Naive thymus-derived CD8-positive, alpha-beta T cell (primary cell): ENCODE measurements at regions not wholly inside any gene's neighbourhood (a gene's known extent, or its start where the extent isn't known, plus 50 kb on each side); places are given as distances from the start of the nearest gene placed in this dataset.
A peak's percentile ranks its signal among the peaks of the same experiment; 100 is the strongest.

Experiments used
- ATAC-seq, 2 donors: fragments of 150-1000 bp; cut with Tn5 transposase in 1 of 2; sonication (Bioruptor Pico), chemical (Tn5 transposase) in 1 of 2; 1 replicate in 1 of 2; 2 replicates in 1 of 2; pipeline ENCODE4 v1.10.0; 2021; ENCODE audit warnings: mild to moderate bottlenecking in 2 of 2, moderate library complexity in 2 of 2
- POLR2A ChIA-PET: fragments of 350-600 bp; sonication (Branson Sonifier 250); formaldehyde crosslinking; loops from one replicate; lab custom pipeline; 2021; ENCODE audit warnings: antibody characterized with exemption; lab: Charles Lee
- DNase-seq, 10 donors: peaks; one replicate each; pipeline versions ENCODE4 v3.0.0 to v3.0.0-alpha.2; 2020 to 2022
- H3K27ac Mint-ChIP-seq, 10 donors: one replicate each; pipeline ENCODE4 v1.8.0; 2020 to 2022; ENCODE audit warnings: mild to moderate bottlenecking in 10 of 10, mixed read lengths in 10 of 10, moderate library complexity in 4 of 10, inconsistent platforms in 1 of 10
- H3K27me3 Mint-ChIP-seq, 5 donors: one replicate each; pipeline ENCODE4 v1.8.0; 2021 to 2022; ENCODE audit warnings: mixed read lengths in 5 of 5
- H3K36me3 Mint-ChIP-seq, 3 donors: one replicate each; pipeline ENCODE4 v1.8.0; 2020 to 2022; ENCODE audit warnings: mixed read lengths in 3 of 3, mild to moderate bottlenecking in 2 of 3, inconsistent platforms in 1 of 3
- H3K4me1 Mint-ChIP-seq, 4 donors: one replicate each; pipeline ENCODE4 v1.8.0; 2021 to 2022; ENCODE audit warnings: mixed read lengths in 4 of 4
- H3K4me3 Mint-ChIP-seq, 10 donors: one replicate each; pipeline ENCODE4 v1.8.0; 2020 to 2022; ENCODE audit warnings: mild to moderate bottlenecking in 10 of 10, mixed read lengths in 10 of 10, moderate library complexity in 6 of 10, inconsistent platforms in 1 of 10
- H3K9me3 Mint-ChIP-seq, 9 donors: one replicate each; pipeline ENCODE4 v1.8.0; 2020 to 2022; ENCODE audit warnings: mixed read lengths in 9 of 9, mild to moderate bottlenecking in 3 of 9, inconsistent platforms in 1 of 9, moderate library complexity in 1 of 9

DNA sequence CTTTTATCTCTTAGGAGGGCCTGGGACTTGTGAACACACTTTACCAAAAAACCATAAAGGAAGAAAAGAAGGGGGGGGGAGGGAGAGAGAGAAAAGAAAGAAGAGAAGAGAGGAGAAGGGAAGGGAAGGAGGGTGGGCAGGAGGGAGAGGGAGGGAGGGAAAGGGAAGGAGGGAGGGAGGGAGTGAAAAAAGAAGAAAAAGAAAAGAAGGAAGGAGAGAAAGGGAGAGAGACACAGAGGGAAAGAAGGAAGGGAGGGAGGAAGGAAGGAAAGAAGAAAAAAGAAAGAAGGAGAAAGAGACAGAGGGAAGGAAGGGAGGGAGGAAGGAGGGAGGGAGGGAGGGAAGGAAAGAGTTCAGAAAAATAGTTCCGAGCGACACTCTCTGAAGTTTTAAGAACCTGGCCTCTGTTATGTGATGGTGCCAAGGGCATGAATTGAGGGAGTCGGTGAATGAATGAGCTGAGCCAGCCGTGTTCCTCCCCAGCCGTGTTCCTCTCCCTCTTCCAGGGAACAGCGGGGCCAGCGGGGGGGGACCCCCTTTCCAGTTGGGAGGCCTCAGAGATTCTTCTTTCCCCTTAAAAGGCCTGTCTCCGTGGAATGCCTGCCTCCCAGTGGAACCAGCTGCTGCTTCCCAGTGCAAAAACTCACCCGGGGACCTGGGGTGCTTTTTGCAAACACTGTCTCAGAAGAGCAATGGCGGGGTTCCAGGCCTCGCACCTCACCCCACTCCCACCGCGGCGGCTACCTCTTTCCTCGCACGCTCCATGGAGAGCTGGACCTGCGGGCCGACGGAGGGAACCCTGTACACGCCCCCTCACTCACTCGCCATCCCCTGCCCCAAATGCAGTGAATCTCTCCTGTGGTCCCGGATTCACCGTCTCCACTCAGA lies 84.1 kb downstream of the FOXL3 start:
- Mint-ChIP-seq H3K4me3 (no peak overlapping the region), H3K36me3 (no peaks in the 10 kb centered on the region), H3K9me3 (no peaks in the 10 kb centered on the region), H3K4me1 (peaks cover 5 to 8% (median 7%) of the 10 kb centered on the region in 4 donors), H3K27me3 (no peaks in the 10 kb centered on the region), H3K27ac (no peak overlapping the region)
- DNase-seq (peak in 1 of 10 donors; percentile 14), ATAC-seq (no peak)
- POLR2A ChIA-PET = interaction anchor here (1.0 kb wide), 1 partner anchor 11 kb away, joined by 4 read pairs; no protein-coding TSS in a partner anchor

- Mint-ChIP-seq H3K27ac (peak overlapping the region in 1 of 10 donors; percentile 27), H3K9me3 (no peaks in the 10 kb centered on the region), H3K4me1 (peaks cover 7 to 8% (median 7%) of the 10 kb centered on the region in 4 donors), H3K36me3 (no peaks in the 10 kb centered on the region), H3K27me3 (no peaks in the 10 kb centered on the region), H3K4me3 (no peak overlapping the region)
- ATAC-seq (no peak), DNase-seq (peak in 2 of 10 donors; percentile 15 to 28)
- POLR2A ChIA-PET = interaction anchor here (1.0 kb wide), 1 partner anchor 12 kb away, joined by 4 read pairs; no protein-coding TSS in a partner anchor
These were observed 84.8 kb downstream of the FOXL3 start for GRCh38 chr7:374706-375311.

DNA sequence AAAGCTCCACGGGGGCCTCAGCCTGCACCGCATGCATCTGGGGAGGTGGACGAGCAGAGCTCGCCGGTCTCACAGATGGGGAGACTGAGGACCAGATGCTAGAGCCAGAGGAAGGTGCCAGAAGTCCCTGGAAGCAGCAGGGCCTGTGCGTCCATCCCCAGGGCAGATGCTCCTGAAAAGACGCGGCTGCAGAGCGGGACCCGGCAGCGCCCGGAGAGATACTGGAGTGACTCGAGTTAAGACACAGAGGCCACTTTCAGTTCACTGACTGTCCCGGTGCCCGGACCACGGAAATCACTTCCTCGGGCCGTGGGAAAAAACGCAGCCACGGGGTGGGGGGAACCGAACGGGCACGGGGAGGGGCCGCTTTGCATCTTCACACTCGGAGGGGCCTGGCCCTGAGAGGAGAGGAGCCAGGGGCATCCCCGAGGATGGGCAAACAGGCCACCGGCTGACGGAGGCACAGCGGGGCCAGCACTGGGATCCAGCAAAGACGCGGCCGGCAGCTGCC lies 85.4 kb downstream of the FOXL3 start:
- POLR2A ChIA-PET = interaction anchor here (1.0 kb wide), 1 partner anchor 13 kb away, joined by 4 read pairs; no protein-coding TSS in a partner anchor
- DNase-seq (peak in 3 of 10 donors; percentile 2 to 26 (median 14)), ATAC-seq (no peak)
- H3K36me3 Mint-ChIP-seq = no peaks in the 10 kb centered on the region
- no peaks in the 10 kb centered on the region for H3K27me3 Mint-ChIP-seq
- H3K9me3 Mint-ChIP-seq = no peaks in the 10 kb centered on the region
- H3K4me3 Mint-ChIP-seq = no peak overlapping the region
- peaks cover 9 to 13% (median 11%) of the 10 kb centered on the region in 4 donors for H3K4me1 Mint-ChIP-seq
- H3K27ac Mint-ChIP-seq = peak overlapping the region in 2 of 10 donors; percentile 27 to 34

DNA sequence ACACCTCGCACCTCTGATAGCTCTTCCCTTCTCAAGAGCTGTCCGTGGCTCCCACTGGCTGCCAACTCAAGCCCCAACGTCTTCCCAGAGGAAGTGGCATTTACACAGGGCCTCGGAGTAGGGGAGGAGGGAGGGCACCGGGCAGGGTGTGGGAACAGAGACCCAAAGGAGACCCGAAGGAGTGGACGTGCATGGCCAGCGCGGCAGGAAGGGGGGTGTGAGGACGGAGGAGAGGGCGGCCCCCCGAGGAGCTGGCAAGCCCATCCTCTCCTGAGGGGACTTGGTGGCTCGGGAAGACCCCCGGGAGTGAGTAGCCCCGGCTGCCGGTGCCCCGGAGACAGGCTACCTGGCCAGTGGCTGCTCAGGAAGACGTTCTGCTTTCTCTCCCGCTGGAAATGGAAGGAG lies 85.9 kb downstream of the FOXL3 start:
- ATAC-seq (no peak), DNase-seq (peak in 2 of 10 donors; percentile 16 to 53)
- no peak overlapping the region for H3K4me3 Mint-ChIP-seq
- peak overlapping the region in 1 of 10 donors; percentile 34 for H3K27ac Mint-ChIP-seq
- no peaks in the 10 kb centered on the region for H3K27me3 Mint-ChIP-seq
- H3K4me1 Mint-ChIP-seq = peaks cover 9 to 18% (median 13%) of the 10 kb centered on the region in 4 donors
- no peaks in the 10 kb centered on the region for H3K9me3 Mint-ChIP-seq
- POLR2A ChIA-PET = interaction anchor here (0.8 kb wide), 1 partner anchor 10 kb away, joined by 3 read pairs; no protein-coding TSS in a partner anchor
- no peaks in the 10 kb centered on the region for H3K36me3 Mint-ChIP-seq

DNA sequence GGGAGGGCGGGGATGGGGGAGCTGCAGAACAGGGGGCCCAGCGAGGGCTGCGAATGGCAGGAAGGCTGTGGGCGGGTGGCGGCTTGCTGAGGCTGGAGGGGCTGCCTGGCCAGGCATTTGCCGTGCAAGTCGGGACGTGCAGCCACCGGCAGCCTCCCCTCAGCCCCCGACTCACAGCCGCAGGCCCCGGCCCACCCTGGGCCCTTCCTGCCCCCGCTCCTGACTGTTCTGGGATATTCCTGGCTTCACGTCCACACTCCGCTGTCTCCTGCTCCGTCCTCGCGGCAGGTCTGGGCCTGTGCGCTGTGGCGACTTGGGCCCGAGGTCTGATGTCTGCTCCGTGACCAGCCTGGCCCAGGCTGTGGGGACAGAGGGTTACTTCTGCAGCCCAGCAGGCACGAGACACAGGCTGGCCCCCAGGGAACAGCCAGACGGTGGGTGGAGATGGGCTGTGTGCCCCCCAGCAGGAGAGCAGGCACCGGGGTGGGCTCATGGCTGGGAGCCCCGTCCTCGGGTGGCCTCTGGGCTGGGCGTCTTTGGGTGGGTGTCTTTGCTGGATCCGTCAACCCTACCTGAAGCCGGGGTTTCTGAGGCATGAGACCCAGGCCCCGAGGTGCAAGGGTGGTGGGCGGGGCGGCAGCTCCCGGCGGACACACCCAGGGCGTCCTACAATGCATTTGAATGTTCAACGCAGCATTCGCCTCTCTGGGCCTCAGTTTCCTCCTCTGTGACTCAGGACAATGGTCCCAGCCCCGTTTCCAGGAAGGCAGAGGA lies 86.5 kb downstream of the FOXL3 start:
- no peak for ATAC-seq
- H3K27ac Mint-ChIP-seq = no peak overlapping the region

DNA sequence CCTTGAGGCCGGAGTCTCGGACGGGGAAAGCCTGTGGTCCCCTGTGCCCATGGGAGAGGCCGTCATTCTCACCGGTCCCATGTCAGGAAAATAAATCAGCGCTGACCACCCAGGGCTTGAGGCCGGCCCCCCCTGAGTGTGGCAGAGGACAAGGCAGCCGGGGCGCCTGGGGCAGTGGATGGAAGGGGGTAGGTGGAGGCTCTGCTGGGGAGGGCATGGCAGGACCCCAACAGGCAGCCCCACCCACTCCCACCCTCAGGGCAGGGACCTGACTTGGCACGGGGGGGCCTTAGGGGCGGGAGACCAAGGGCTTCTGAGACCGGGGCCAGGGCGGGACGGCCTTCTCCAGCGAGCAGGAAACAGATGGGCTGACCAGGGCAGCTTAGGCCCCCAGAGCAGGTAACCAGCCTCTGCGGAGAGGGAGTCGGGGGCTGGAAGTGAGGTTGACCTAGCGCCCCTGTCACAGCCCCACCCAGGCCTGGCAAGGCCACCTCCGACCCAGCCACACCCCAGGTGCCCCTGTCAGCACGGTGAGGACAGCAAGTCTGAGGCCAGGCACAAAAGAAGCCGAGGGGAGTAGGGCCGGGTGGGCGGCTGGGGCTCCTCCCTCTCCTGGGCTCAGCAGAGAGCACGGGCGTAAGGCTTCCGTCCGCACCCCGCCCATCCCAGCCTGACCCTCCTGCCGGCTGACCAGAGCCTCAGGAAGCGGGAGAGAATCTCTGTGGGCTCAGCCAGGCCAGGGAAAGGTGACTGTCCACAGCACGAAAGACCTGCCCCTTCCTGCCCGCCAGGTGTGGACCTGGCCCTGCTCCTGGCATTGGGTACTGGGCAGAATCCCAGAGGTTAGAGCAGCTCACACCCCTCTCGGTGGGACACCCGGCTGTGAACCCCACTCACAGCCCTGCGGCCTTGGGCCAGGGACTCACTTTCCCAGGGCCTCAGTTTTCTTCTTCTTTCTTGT lies 87.4 kb downstream of the FOXL3 start:
- no peaks in the 10 kb centered on the region for H3K36me3 Mint-ChIP-seq
- H3K4me3 Mint-ChIP-seq = no peak overlapping the region
- H3K27ac Mint-ChIP-seq = peak overlapping the region in 1 of 10 donors; percentile 16
- no peaks in the 10 kb centered on the region for H3K27me3 Mint-ChIP-seq
- POLR2A ChIA-PET = interaction anchor here (1.4 kb wide), 1 partner anchor 26 kb away, joined by 3 read pairs; no protein-coding TSS in a partner anchor
- H3K4me1 Mint-ChIP-seq = peaks cover 20 to 32% (median 27%) of the 10 kb centered on the region in 4 donors
- ATAC-seq (no peak), DNase-seq (peak in 3 of 10 donors; percentile 2 to 59 (median 17))
- H3K9me3 Mint-ChIP-seq = peaks cover 0 to 3% (median 0%) of the 10 kb centered on the region in 9 donors

More for the DNA sequence above, 86.5 kb downstream of the FOXL3 start:
- POLR2A ChIA-PET = interaction anchor here (0.8 kb wide), 1 partner anchor 11 kb away, joined by 3 read pairs; no protein-coding TSS in a partner anchor
- H3K27me3 Mint-ChIP-seq = no peaks in the 10 kb centered on the region
- no peaks in the 10 kb centered on the region for H3K36me3 Mint-ChIP-seq
- H3K9me3 Mint-ChIP-seq = no peaks in the 10 kb centered on the region
- H3K4me3 Mint-ChIP-seq = no peak overlapping the region
- peaks cover 14 to 24% (median 18%) of the 10 kb centered on the region in 4 donors for H3K4me1 Mint-ChIP-seq
- DNase-seq = peak in 3 of 10 donors; percentile 3 to 45 (median 14)

DNA sequence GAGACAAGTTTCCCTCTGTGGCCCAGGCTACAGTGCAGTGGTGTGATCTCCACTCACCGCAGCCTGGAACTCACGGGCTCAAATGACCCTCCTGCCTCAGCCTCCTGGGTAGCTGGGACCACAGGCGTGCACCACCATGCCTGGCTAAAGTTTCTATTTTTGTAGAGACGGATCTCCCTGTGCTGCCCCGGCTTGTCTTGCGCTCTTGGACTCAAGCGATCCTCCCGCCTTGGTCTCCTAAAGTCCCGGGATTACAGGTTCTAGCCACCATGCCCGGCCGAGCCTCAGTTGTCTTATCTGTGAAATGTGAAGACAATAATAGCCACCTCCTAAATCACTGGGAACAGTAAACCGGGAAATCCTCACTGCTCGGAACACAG lies 88.1 kb downstream of the FOXL3 start:
- POLR2A ChIA-PET = interaction anchor here (1.4 kb wide), 1 partner anchor 27 kb away, joined by 3 read pairs; no protein-coding TSS in a partner anchor
- Mint-ChIP-seq H3K4me1 (peaks cover 20 to 34% (median 30%) of the 10 kb centered on the region in 4 donors), H3K36me3 (no peaks in the 10 kb centered on the region), H3K27me3 (no peaks in the 10 kb centered on the region), H3K9me3 (peaks cover 0 to 6% (median 0%) of the 10 kb centered on the region in 9 donors), H3K27ac (peak overlapping the region in 6 of 10 donors; percentile 16 to 73 (median 52)), H3K4me3 (peak overlapping the region in 1 of 10 donors; percentile 30)
- DNase-seq = peak in 1 of 10 donors; percentile 24
- ATAC-seq = no peak

- H3K27ac Mint-ChIP-seq = peak overlapping the region in 2 of 10 donors; percentile 16 to 71
- peaks cover 20 to 35% (median 30%) of the 10 kb centered on the region in 4 donors for H3K4me1 Mint-ChIP-seq
- H3K4me3 Mint-ChIP-seq = peak overlapping the region in 3 of 10 donors; percentile 19 to 82 (median 41)
- peaks cover 0 to 2% (median 2%) of the 10 kb centered on the region in 3 donors for H3K36me3 Mint-ChIP-seq
- H3K9me3 Mint-ChIP-seq = peaks cover 0 to 12% (median 4%) of the 10 kb centered on the region in 9 donors
- DNase-seq = peak in 1 of 10 donors; percentile 45
- H3K27me3 Mint-ChIP-seq = no peaks in the 10 kb centered on the region
- ATAC-seq = no peak
- POLR2A ChIA-PET = interaction anchor here (0.8 to 1.4 kb wide), 2 partner anchors 16 to 27 kb away, joined by 3 to 4 read pairs; no protein-coding TSS in a partner anchor
These were observed 88.8 kb downstream of the FOXL3 start for GRCh38 chr7:378551-379455.

DNA sequence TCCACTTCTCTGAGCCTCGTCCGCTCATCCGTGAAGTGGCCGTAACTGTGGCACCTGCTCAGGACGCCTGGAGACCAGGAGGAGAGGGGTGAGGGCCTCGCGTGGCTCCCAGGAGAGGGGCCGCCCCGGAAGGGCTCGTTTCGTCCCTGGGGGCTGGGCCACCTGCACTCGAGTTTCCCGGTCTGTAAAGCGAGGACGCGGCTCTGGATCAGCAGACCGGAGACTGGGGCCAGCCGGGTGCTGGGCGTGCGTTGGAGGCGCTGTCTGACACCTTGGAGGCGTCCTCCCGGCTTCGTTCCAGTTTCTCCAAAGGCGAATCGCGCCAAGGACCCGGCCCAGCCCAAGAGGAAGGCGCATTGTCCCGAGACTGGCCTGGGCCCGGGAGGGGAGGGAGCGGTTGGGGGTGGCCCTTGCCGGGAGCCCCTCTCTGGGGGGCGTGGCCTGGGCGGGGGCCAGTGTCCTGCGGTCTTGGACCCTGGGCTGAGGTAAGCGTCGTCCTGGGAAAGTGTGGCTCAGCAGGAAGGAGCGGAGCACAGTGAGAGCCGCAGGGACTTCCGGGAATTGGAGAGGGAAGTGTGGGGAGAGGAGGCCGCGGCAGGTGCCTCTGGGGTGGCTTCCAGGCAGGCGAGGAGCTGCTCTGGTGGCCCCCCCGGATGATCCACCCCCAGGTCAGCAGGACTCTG lies 89.6 kb downstream of the FOXL3 start:
- no peaks in the 10 kb centered on the region for H3K27me3 Mint-ChIP-seq
- H3K9me3 Mint-ChIP-seq = peaks cover 0 to 20% (median 6%) of the 10 kb centered on the region in 9 donors
- POLR2A ChIA-PET = interaction anchor here (0.8 to 1.4 kb wide), 2 partner anchors 17 to 28 kb away, joined by 3 to 4 read pairs; no protein-coding TSS in a partner anchor
- peaks cover 20 to 35% (median 30%) of the 10 kb centered on the region in 4 donors for H3K4me1 Mint-ChIP-seq
- H3K27ac Mint-ChIP-seq = peak overlapping the region in 1 of 10 donors; percentile 95
- peak overlapping the region in 9 of 10 donors; percentile 7 to 86 (median 74) for H3K4me3 Mint-ChIP-seq
- peaks cover 0 to 10% (median 4%) of the 10 kb centered on the region in 3 donors for H3K36me3 Mint-ChIP-seq
- DNase-seq (no peak), ATAC-seq (no peak)
